DMS79 (cell line): ENCODE measurements at regions not wholly inside any gene's neighbourhood (a gene's known extent, or its start where the extent isn't known, plus 50 kb on each side); places are given as distances from the start of the nearest gene placed in this dataset.

Experiments
- DNase-seq: peaks from one replicate; lab custom pipeline; 2025; lab: John Stamatoyannopoulos, UW

- no peak for DNase-seq
Observed at GRCh38 chr2:238654479-238655197, 193.2 kb upstream of the TWIST2 start.

GRCh38 chr2:238655198-238655860 is 192.6 kb upstream of the TWIST2 start:
- no peak for DNase-seq

GRCh38 chr2:238655974-238656722 is 191.7 kb upstream of the TWIST2 start:
- DNase-seq: no peak

- no peak for DNase-seq
Observed at GRCh38 chr2:238657132-238658053, 190.5 kb upstream of the TWIST2 start.

GRCh38 chr2:238658054-238658407 is 189.9 kb upstream of the TWIST2 start:
- no peak for DNase-seq

- no peak for DNase-seq
Observed at GRCh38 chr2:238658820-238659219, 189.1 kb upstream of the TWIST2 start.

- DNase-seq: no peak
Observed at GRCh38 chr2:238659231-238659630, 188.7 kb upstream of the TWIST2 start.

- no peak for DNase-seq
Observed at GRCh38 chr2:238663586-238663985, 184.3 kb upstream of the TWIST2 start.

GRCh38 chr2:238665919-238666318 is 182.0 kb upstream of the TWIST2 start:
- no peak for DNase-seq

- DNase-seq: no peak
Observed at GRCh38 chr2:238666543-238666942, 181.3 kb upstream of the TWIST2 start.

GRCh38 chr2:238667008-238667407 is 180.9 kb upstream of the TWIST2 start:
- no peak for DNase-seq

GRCh38 chr2:238667639-238668038 is 180.2 kb upstream of the TWIST2 start:
- no peak for DNase-seq

- no peak for DNase-seq
Observed at GRCh38 chr2:238668426-238668825, 179.5 kb upstream of the TWIST2 start.

- DNase-seq: no peak
Observed at GRCh38 chr2:238669046-238669445, 178.8 kb upstream of the TWIST2 start.

GRCh38 chr2:238669581-238670080 is 178.3 kb upstream of the TWIST2 start:
- no peak for DNase-seq

- no peak for DNase-seq
Observed at GRCh38 chr2:238670111-238670585, 177.7 kb upstream of the TWIST2 start.

GRCh38 chr2:238682536-238682935 is 165.3 kb upstream of the TWIST2 start:
- DNase-seq: no peak

- no peak for DNase-seq
Observed at GRCh38 chr2:238684362-238685326, 163.2 kb upstream of the TWIST2 start.

GRCh38 chr2:238685327-238685709 is 162.6 kb upstream of the TWIST2 start:
- DNase-seq: no peak

- no peak for DNase-seq
Observed at GRCh38 chr2:238685713-238686112, 162.2 kb upstream of the TWIST2 start.

GRCh38 chr2:238686223-238686622 is 161.7 kb upstream of the TWIST2 start:
- DNase-seq: no peak
